HG02870 (cell line): ENCODE measurements at regions not wholly inside any gene's neighbourhood (a gene's known extent, or its start where the extent isn't known, plus 50 kb on each side); places are given as distances from the start of the nearest gene placed in this dataset.

Experiments
- ATAC-seq: cut with Tn5 transposase; IDR thresholded peaks from one replicate; pipeline ENCODE4 v1.9.1; 2021; ENCODE audit warnings: mild to moderate bottlenecking, moderate library complexity; ENCODE audit not compliant: unreplicated experiment

DNA sequence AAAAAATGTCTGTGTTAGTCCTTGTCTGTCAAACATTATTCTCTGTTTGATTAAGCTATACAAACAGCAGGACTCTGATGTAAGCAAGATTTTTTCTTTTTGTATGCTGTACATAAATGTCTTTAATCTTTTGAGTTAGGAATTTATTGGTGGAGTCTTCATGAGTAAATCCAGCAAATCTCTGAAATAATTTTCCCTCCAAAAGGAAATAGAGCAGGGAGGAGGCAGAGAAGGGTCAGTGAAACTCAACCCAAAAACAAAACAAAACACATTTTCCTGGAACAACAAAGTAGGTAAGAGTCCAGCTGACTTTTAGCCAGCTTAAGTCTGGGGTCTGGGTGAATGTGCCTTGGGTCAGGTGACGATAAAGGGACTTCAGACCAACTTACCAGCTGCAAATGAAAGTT is 113.7 kb downstream of the FOXA2 start:
- ATAC-seq = no peak

DNA sequence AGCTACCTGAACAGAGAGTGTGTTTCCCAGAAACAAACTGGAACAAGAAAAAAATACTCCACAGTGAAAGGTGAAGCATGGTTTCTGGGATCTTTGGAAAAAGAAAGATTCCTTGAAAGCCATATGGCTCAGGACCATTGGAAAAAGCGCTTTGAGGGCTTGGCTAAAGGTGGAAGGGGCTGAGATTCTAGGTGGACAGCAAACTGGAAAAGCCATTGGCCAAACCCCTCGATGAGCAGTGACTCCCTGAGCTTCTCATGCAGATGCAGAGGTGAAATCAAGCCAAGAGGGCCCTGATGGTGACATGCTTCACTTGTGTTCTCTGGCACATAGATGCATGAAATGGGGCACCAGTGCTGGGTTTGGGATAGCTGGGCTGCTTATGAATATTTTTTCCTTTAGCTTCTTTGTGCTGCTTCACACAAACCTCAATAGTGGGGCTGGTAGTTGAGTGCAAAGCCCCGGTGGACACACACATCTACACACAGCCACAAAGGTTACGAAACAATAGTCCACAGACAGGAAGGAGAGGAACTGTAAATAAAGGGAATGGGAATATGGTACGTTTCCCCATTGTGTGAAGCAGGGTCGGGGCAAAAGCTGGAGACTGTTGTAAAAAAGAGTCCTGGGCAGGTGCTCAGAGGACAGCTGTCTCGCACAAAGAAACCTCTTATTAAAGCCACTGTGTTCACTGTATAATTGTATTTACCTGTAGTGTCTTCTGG is 117.8 kb downstream of the FOXA2 start:
- ATAC-seq = no peak

DNA sequence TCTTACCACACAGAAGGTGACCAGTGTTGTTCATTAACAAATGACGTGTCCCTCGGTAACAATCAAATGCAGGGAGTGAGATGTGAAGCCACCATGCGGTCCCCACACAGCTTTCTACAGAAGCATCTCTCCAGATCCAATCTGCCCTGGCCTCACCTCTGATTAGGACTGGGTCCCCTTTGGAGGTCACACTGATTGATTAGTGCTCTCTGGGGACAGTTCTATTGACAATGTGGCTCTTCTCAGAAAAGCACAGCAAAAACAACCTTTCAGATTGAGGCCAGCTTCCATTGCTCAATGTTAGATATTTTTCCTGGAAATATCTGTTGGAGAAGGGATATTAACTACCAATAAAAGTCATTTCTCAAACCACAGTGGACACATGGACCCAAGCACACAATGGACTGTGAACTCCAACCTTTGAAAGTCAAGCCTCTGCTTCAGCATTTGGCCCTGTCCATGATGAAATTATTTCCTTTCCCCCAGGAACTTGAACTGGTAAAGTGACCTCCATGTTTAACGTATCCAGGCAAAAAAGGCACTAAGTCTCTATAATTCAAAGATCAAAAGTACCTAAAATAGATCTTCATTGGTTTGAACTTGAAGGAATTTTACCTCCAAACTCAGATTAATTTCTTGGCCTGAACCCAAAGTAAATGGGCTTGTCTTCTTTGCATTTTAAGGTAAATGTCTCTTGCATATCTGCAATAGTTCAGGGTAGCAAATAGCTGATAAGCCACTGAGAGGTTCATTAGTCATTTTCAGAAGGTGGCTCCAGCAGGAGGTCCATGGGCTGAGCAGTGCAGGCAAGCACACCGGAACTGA is 118.5 kb downstream of the FOXA2 start:
- ATAC-seq = no peak

DNA sequence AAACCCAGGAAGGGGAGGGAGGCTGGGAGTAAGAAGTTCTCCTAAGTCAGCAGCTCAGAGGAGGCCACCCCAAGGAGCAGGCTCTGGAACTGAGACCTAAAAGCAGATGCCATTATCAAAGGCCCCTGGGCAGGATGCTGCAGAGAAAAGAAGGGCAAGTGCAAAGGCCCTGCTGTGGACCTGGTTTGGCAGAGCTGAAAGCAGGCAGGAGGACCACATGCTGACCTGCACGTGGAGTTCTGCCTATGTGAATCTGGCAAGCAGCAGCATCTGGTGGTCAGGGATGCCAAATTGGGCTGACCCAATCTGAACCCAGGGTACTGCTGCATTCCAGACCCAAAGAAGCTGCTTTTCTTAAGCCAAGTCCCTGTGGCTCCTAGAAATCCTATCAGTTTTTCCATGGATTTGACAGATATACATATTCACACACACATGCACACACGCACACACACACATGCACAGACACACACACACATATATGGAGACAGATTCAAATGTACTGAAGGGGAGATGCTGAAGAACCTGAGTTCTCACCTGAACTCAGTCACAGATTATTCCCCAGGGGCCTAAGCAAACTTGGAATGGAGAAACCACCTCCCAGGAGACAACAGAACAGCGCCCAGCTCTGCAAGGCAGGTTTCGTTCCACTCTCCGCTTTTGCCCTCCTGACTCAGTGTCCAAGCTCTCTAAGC is 119.9 kb downstream of the FOXA2 start:
- no peak for ATAC-seq

DNA sequence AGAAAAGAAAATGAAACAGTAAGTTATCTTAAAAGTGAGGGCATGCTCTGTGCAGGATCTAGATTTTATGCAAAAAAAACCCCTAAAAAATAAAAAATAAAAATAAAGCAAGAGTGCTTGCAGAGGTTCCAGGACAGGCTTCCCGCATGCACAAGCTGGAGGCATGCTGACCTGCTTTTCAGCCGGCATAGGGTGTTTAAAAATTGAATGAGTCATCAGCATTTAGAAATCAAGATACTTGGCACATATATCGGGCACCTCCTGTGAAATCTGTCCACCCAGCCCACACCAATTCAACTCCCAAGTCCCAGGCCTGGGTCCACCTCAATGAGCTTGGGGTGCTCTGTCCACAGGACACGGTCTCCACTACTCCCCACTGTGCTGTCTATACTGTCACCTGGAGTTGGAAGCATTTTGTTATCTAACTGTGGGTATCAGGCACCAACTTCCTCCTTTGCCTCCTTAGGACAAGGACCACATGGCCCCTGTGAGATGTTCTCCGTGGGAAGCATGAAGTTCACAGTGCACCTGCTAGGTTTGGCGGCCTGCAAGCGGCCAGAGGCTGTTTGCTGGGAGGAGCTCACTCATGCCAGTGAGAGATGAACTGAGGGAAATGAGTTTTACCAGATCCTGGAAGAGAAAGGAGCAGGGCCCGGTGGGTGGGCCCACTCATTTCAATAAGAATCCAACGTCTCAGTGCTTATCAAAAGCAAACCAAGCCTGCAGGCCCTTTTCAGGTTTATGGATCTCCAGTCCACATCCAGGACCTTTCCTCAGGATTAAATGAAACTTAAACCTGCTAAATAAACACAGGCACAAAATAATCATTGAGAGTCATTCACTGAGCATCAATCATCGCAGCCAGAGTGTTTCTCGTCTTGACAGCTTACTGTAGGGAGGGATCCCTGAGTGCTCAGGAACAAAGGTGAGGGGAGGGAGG is 121.1 kb downstream of the FOXA2 start:
- ATAC-seq = no peak

DNA sequence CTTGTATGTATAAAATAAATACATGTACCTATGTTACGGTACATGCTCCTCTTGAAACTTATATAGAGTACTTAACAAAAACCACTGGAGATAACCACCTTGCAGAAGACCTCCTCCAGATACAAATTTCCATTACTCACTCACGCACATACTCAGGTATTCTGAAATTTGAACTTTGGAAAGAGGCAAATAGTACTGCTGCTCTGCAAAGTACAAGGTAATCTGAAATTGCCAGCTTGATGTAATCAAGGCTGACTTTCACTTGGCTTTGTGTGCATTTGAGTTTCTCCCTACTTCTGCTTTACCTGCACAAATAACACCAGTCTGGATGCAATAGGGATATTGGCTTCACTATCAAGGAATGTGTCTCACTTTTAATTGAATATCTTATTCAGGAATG is 123.6 kb downstream of the FOXA2 start:
- ATAC-seq = no peak

DNA sequence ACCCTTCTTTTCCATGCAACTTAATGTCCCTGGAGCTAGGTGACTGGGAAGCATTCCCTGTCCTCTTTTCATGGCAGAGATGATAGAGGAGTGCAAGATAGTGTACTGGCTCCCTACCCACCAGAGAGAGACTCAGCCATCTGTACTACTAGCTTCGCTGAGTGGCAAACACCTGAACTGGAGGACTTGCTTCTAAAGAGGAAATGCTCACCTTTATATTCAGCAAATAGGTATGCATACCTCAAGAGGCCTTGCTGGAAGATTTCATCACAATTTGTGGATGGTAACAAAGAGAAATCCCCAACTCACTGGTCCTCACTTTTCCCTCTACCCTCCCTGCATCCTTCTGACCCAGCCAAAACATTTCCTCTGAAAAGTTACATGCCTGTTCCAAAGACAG is 124.1 kb downstream of the FOXA2 start:
- ATAC-seq = no peak

DNA sequence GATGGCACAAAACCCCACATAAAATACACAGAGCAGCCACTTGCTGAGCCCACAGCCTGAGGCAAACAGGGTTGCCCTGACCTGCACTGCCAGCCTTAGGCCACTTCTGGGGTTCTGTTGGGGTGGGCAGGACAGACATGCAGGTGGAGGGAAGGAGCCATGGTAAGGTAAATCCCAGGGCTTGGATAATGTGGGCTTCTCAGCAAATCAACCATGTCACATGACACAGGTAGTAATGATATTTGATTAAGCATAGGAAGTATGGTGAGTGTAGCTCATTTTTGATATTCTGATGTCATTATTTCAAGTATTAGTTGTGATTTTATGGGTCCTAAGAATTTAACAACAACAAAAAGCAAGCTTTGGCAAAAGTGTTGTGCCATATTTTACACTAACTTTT is 124.6 kb downstream of the FOXA2 start:
- ATAC-seq = no peak

DNA sequence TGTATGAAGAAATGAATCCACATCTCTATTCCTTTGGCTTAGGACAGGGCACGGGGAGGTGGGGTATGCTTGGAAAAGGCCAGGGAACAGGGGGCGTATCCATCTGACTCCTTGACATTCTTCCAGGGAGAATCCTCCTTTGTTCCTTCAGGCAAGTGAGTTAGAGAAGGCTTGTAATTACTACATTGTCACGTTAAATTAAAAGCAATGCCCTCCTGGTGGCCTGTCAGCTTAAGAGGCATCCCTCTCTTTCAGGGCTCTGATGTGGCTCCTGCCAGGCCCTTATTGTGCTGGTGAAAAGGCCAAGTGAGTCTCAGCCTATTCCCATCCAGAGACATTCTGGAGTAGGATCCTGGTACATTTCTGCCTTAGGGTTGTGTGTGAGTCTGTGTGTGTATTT is 128.3 kb downstream of the FOXA2 start:
- ATAC-seq = no peak

DNA sequence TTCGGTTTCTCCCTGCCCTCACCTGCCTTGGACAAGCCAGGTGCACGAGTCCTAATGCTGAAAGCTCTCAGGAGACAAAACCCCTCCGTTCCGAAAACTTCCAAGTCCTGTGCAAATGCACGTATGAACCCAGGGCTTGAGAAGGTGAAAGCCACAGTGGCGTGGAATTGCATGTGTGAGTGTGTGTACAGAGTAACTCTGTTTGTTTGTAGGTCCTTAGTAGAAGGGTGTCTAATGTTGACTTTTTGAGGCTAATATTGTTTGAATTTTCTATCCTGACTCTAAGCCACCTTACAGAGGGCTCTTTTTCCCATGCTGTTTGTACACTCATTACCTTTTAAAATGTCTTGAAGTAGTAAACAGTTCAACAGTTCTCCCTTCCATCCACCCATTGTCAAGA is 129.1 kb downstream of the FOXA2 start:
- no peak for ATAC-seq

DNA sequence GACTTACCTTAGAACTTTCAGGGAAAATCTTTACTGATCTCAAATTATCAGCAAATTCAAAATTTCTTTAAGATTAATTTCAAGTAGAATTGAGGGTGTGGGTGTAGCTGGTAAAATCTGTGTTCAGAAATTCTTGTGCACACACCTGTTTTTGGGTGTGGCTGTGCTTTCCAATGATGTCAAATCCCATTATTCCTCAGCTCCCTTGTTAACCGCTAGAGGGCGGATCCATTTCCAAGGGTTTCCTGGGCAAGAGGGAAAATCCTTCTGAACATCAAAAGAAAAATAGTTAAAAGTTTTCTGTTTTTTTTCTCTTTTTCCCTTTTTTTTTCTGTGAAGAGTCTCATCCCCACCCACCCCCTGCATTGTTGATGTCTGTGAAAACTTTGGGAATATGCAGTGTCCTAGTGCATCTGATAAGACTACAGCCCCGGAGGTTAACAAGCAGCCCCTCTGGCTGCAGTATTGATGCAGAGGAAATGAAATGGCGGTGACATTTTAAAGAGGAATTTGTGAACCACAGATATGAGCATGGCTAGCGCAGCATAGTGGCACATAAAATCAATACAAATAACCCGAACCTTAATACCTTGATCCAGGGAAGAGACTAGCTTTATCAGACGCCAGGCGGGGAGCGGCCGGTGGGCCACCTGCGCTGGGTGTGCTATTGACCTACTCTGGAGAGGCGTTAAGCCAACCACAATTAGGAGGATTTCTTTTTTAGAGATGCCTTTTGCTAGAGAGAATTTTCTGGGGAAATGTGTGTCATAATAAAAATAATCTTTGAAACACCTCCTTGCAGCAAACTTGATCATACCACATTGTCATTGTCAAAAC is 130.9 kb downstream of the FOXA2 start:
- ATAC-seq = no peak

DNA sequence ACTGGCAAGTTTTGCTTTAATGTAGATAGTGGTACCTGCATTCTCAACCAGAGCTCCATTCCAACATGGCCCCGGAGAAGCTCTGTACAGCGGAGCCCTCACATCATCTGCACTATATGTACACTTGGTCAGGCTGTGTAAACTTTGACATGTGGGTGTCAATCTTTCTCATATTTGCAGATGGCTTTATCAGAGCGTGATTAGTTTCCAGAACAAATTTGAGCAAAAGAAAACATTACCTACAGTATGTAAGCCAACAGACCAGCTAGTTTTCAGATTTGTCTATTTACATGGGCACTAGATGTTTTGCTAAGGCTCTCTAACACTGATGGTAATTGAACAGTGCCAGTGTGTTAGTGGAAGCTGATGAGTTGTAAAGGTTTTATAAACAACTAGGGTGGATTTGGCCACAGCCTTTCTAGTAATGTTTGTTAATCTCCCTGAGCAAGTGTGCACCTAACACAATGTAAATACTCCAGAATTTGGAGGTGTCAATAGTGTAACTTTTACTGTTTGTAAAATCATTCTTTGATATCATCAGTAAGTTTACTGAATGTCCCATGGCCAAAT is 131.8 kb downstream of the FOXA2 start:
- no peak for ATAC-seq

DNA sequence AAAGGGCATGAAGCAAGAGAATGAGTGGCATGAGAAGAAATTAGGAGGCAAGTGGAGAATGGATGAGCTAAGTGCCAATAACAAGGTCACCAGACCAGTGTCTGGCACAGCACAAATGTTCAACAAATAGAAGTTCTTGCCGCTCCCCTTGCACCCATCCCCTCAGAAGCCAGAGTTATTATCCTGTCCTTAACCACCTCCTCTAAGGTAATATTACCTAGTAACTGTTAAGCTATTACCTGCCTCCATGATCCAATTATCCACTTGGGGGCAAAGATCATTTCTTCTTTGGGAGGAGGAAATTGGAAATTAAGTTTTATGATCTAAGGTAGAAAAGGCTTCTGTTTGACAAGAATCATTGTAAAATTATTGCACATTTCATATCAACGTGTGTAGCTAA is 133.8 kb downstream of the FOXA2 start:
- no peak for ATAC-seq

DNA sequence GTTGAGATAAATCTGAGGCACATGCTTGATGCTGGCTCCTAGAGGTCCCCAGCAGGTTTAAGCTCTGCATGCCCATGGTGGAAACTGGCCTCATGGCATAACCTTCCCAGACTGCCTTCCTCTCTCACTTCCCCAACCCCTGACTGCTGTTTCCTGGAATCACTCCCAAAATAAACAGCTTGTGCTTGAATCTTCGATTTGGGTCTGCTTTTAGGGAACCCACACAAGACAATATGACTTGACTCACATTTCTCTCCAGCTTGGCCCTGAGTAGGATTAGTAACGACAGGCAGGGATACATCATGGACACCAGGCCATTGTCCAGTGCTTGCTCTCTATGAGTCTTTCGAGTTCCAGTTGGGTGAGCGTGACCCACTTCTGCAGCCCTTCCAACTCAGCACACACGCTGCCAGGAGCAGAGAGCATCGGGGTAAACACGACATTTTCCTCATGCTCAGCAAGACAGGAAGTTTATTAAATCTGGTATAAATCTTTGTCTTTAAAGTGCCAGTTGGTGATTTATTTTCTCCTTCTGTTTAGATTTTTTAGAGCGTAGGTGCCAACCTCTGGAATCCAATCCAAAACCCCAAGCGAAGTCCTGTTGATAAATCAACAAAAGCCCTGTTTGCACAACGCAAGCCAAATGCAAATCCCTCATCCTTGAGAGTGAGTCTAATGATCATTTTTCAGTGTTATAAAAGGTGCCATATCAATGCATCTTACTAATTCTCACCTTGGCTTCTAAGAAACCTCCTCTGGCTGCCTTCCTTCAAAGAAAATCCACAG is 135.0 kb downstream of the FOXA2 start:
- no peak for ATAC-seq

DNA sequence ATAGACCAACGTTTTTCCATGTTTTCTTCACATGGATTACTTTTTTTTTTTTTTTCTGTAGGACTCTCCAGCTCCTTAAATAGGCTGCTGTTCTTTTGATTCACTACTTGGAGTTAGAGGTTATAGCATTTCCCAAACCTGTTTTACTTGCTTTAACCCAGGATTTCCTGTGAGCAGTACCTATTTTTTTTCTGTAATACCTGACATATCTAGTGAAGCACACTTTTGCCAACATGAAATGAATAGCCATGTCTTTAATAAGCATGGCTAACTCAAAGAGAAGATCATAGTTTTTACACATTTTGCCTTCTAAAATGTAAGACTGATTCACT is 137.0 kb downstream of the FOXA2 start:
- ATAC-seq = no peak

DNA sequence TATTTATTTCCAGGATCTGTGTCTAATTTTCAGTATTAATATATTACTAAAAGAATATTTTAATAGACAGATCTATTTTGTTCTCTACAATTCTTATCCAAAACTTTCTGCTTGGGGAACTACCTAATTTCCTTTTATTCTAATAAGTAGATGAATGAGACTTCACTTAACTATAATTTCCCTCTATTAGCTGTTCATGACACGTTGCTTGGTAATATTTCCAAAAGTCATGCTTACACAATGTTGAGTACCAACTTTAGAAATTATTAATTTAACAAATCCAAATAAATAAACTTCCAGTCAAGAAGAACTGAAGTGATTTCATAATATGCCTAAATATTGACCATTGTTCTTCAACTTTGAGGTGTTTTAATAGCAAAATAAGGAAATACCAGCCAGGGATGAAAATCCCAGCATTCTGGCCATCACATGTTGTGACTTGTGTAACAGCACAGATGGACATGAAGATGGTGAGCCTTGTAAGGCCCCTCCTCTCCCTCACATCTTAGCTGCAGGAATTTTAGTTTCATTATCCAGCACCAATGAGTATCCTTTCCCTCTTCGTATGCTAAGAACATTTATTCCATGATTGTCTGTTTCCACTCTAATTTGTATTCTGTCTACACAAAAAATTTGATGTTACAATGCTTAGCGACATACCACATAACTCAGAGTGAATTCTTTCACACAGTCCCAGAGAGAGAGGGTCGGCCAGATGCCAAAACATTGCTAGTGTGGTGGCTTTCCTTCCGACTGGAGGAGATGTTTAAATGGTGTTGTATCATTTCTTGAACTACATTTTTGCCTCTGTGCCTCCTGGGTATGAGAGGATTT is 137.5 kb downstream of the FOXA2 start:
- ATAC-seq = no peak

DNA sequence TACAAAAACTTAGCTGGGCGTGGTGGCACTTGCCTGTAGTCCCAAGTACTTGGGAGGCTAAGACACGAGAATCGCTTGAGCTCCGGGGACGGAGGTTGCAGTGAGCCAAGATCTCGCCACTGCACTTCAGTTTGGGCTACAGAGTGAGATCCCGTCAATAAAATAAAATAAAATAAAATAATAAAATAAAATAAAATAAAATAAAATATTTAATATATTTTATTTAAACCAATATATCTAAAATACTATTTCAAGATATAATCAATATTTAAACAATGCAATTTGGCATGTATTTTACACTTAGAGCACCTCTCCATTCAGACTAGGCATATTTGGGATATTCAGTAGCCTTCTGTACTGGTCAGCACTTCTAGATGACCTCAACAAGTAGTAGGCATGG is 142.1 kb downstream of the FOXA2 start:
- no peak for ATAC-seq

DNA sequence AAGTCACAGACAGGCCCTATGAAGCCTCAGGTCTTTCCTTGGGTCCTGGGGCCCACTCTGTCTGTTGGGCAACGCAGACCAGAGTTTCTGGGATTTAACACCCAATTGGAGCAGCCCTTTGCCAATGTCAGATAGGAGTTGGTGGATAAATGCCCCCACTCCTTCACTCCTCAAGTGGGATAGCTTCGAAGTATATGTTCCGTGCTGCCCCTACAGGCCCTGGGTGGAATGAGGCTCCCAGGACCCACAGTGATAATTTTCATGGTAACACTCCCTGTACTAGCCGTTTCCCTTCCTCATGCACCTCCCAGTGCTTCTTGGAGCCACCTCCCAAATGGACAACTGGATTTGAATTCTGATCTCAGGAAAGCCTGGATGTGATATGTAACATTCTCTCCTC is 145.4 kb downstream of the FOXA2 start:
- ATAC-seq = no peak
